HG02763 (cell line): ENCODE measurements at regions not wholly inside any gene's neighbourhood (a gene's known extent, or its start where the extent isn't known, plus 50 kb on each side); places are given as distances from the start of the nearest gene placed in this dataset.
"Not testable (repeated sequence)": the region's sequence is repeated elsewhere in the genome, so short reads cannot be mapped to it uniquely, and the experiment has no call there.

Experiments used
- ATAC-seq: cut with Tn5 transposase; IDR thresholded peaks from one replicate; pipeline ENCODE4 v1.9.1; 2021; ENCODE audit warnings: mild to moderate bottlenecking, moderate library complexity; ENCODE audit not compliant: unreplicated experiment

DNA sequence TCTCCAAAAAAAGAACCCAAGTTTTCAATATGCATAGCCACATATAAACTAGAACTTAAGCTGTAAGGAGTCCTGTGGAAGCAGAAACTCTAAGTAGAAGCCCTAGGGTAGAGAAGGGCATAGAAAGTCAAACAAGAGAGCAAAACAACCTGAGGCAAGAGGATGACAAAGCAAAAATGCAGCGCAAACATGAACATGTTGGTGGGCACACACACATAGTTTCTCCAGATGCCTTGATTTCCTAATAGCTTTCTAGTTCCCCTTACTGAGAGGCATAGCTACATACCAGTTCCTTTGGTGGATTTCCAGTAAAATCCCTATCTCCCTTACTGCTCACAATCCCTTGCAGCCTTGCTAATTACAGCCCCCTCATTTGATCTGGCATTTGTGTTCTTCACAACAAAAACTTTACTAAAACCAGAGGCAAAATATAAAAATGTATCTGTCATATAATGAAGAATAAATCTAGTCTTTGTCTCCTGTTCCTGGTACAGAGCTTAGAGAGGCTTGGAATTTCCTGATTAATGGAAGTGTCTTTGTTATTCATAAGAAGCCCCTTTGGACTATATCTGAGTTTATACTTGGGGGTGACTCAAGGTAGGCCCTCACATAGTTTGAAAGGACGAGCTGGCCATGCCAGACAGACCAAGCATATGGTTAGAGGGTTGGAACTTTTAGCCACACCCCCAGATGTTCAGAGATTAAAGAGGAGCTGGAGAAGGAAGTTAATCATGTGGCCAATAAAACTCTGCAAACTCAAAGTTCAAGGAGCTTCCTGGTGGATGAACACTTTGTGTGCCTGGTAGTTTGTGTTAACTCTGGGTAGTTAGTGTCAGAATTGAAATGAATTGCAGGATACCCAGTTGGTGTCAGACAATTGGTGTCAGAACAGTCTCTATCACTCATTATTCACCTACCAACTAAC, 52.7 kb upstream of the ZCCHC13 start:
- ATAC-seq: no peak

- no peak for ATAC-seq
Observed at GRCh38 chrX:74250574-74250973, 53.4 kb upstream of the ZCCHC13 start.

DNA sequence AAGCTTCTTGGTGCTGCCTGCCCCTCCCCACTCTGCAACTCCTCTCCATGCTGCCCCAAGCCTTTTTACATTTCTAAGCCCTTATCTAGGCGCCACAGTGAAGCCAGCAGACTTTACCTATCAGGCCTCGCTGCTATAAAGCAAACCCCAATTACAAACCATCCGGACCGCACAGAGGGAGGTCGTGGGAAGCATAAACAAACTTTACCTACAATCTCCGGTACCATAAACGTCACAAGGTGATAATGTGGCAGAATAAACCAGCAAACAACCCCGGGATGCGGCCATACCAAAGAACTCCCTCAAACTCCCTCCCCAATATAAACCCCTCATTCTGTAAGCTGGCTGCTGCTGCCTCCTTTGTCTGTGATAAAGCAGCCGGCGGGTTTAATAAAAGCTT, 54.0 kb upstream of the ZCCHC13 start:
- no peak for ATAC-seq

DNA sequence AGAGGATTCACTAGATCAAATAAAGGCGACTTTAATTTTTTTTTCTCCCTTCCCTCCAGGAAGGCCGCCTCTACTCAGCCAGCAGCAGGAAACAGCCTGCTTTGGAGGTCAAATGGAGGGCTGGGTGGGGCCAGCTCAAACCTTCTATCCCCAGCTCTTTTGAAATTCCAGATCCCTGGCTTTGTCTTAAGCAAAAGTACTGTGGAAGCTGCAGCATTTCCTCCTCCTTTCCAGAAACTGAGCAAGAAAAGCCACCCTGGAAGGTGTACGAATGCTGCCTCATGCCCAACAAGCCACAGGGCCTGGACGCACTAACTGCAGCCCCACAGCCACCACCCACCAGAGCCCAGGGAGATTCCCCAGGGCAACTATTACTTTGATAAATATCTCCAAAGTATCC, 55.1 kb upstream of the ZCCHC13 start:
- ATAC-seq: no peak

GRCh38 chrX:74246524-74246923, 57.5 kb upstream of the ZCCHC13 start:
- no peak for ATAC-seq

DNA sequence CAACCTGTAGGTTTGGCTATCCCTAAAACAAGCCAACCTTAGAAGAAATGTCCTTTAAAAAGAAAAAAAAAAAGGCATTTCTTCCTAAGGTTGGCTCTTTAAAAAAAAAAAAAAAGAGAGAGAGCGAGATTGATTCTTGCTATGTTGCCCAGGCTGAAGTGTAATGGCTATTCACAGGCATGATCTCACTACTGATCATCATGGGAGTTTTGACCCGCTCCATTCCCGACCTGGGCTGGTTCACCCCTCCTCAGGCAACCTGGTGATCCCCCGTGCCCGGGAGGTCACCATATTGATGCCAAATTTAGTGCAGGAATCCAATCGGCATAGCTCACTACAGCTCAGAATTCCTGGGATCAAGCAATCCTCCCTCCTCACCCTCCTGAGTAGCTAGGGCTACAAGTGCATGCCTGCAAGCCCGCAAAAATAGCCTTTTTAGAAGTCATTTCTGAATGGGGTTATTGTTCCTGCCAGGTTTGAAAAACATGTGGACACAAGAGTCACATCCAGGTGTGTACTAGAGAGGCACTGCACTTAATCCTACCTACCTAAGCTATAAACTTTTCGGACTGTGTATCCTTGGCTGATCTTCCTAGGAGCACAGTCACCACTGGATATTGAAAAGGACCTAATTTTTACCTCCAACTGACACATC, 61.4 kb upstream of the ZCCHC13 start:
- ATAC-seq: no peak

- no peak for ATAC-seq
Observed at GRCh38 chrX:74242050-74242449, 61.9 kb upstream of the ZCCHC13 start.

DNA sequence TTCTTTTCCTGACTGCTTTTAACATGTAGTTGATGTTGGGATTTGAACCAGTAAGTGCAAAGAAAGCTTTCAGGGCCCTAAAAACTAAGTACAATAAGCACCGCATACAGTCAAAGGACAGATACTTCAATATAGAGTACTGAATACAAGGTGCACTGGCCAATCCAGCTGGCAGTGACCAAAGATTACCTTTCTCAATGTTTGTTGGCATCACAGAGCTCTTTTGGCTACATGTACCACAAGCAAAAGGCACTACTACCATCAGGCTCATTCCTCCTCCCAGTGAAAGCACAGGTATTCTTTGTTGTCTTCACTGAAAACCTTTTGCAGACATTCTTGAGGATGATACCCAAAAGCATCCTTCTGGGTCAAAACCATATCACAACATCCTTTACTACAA, 65.2 kb upstream of the ZCCHC13 start:
- ATAC-seq: no peak

DNA sequence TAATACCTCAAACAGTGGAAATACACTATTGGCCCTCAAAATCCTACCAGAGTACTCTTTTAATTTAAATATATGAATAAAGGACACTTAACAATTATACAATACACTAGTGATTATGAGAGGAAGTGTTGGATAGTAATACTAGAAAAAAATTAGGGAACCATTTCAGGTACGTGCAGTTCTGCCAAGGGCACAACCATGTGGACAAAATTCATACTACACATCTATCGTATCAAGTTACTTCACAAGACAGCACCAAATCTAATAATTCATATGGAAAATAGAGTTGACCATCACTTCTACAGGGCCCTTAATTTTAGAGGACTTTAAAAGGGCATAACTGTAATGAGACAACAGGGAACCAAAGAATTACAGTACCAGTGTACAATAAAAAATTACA, 69.2 kb upstream of the ZCCHC13 start:
- no peak for ATAC-seq

- ATAC-seq: no peak
Observed at GRCh38 chrX:74232859-74233258, 71.1 kb upstream of the ZCCHC13 start.

GRCh38 chrX:74231625-74232024, 72.4 kb upstream of the ZCCHC13 start:
- no peak for ATAC-seq

DNA sequence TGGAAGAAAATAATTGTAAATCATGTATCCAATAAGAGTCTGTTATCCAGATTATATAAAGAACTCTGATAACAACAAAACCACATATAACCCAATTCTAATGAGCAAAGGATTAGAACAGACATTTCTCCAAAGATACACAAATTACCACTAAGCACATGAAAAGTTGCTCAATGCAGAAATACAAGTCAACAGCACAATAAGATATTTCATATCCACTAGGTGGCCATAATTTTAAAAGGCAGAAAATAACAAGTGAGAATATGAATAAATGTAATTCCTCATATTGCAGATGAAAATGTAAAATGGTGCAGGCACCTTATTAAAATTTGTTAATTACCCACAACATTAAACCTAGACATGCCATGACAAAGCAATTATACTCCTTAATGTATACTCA, 73.9 kb upstream of the ZCCHC13 start:
- no peak for ATAC-seq

DNA sequence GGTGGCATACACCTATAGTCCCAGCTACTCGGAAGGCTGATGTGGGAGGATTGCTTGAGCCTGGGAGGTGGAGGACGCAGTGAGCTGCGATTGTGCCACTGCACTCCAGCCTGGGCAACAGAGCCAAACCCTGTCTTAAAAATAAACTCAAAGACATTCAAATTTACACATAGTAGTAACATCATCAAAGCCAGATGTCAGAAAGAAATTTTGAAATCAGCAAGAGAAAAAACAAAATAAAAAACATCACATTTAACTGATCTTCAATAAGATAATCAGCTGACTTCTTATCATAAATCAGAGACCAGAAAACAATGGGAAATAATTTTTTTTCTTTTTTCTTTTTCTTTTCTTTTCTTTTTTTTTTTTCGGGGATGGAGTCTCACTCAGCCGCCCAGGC, 78.9 kb upstream of the ZCCHC13 start:
- no peak for ATAC-seq

DNA sequence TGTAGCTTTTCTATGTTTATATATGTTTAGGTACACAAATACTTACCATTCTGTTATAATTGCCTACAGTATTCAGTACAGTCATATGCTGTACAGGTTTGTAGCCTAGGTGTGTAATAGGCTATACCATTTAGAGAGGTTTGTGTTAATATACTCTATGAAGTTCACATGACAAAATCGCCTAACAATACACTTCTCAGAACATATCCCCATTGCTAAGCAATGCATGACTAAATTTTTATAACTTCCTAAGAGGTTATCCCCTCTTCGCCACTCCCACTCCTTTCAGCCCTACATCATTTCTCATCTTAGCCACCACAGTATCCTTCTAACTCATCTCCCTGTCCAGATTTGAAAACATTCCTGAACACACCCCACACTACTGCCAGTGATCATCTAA, 83.7 kb upstream of the ZCCHC13 start:
- ATAC-seq: no peak

- ATAC-seq: no peak
Observed at GRCh38 chrX:74218895-74219294, 85.1 kb upstream of the ZCCHC13 start.

- ATAC-seq: no peak
Observed at GRCh38 chrX:74216421-74216820, 87.6 kb upstream of the ZCCHC13 start.

DNA sequence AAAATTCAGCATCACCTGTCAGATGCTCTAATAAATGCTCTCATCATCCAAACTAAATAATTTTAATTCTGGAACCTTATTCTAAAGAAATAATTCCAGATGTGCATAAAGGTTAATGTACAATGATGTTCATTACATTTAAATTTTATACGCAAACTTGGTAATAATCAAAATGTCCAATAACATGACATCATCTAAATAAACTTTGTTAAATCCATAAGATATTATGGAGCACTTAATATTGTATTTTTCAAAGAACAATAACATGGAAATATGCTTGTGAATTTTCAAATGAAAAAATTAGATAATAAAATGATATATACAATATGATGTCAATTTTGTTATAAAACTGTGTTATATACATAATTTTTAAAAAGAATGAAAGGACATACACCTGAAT, 92.1 kb upstream of the ZCCHC13 start:
- no peak for ATAC-seq

DNA sequence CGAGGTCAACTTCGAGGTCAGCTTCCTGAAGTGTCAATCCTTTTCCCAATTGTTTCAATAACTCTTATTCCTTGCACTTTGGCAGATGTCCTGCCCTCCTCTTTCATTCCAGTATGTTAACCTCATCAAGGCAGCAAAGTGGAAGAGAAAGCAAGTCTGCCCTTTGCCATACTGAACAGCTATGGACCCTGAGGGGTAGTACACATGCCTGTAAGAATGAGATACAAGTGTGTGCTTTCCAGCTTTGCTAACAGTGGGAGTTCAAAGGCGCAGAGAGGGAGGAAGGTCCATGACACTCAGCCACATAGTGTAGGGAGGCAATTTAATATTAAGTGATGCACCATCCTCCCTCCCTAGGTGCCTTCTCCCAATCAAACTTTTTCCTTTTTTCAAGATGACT, 96.4 kb upstream of the ZCCHC13 start:
- ATAC-seq: no peak

DNA sequence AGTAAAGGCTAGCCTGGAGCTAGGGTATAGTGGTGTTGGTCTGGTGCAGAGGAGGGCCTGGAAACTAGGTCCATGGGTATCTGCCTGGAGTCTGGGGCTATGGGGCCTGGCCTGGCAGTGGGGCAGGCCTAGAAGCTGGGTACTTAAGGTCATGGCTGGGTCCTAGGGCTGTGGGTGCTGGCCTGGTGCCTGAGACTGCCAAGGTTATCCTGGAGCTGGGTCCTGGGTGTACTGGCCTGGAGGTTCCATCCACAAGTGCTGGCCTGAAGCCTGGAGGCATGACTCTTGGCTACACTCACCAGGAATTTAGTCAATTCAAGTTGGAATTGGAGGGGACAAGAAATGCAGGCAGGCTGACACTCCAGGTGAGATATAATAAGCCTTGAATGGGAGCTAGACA, 108.4 kb upstream of the ZCCHC13 start:
- ATAC-seq: no peak

DNA sequence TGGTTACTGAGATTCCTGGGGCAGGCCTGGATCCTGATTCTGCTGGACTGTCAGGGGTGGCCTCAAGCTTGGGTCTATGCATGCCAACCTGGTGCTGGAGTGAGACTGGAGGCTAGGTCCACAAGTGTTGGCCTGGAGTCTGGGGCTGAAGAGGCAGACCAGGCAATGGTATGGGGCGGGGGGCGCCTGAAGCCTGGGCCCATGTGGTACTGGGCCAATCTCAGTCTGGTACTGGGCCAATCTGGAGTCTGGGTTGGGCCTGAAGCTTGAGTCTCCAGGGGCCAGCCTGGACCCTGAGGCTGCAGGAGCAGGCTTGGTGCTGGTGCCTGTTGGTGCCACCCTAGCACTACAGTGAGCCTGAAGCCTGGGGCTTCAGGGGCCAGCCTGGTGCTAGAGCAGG, 108.9 kb upstream of the ZCCHC13 start:
- no peak for ATAC-seq

DNA sequence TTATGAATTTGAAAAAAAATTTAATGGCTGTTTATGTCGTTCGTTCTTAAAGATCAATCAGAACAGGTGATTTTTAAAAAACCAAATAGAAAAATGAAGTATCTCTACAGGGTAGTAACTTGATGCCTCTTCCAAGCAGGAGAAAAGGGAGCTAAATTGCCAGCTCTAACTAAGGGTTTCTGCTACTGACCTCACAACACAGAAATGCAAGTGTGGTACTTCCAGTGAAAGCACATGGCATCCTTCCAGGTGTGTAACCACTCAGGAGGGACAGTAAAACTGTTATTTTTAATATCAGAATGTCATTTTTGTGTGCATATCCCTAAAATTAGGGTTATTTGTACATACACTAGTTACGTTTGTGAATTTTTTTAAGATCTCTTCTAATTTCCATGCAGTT, 116.8 kb upstream of the ZCCHC13 start:
- no peak for ATAC-seq

GRCh38 chrX:74183047-74183446, 120.9 kb upstream of the ZCCHC13 start:
- not testable (repeated sequence) for ATAC-seq
